Astrocyte (in vitro differentiated cells and primary cell): ENCODE measurements at regions not wholly inside any gene's neighbourhood (a gene's known extent, or its start where the extent isn't known, plus 50 kb on each side); places are given as distances from the start of the nearest gene placed in this dataset.

Experiments
- CTCF ChIP-seq: IDR thresholded peaks from 2 replicates; pipeline ENCODE4 v1.5.1; 2011; ENCODE audit warnings: low read depth, mild to moderate bottlenecking, inconsistent platforms, low read length, moderate library complexity; ENCODE audit not compliant: insufficient read depth
- EZH2 ChIP-seq: IDR thresholded peaks from 2 replicates; pipeline ENCODE4 v1.6.1; 2012; ENCODE audit warnings: mild to moderate bottlenecking, low read length, inconsistent platforms; ENCODE audit not compliant: insufficient read depth

GRCh38 chr12:34348064-34348463 lies 325.8 kb downstream of the ALG10 start:
- TF ChIP-seq CTCF (no peak), EZH2 (no peak)
